Stimulated activated CD4-positive, alpha-beta T cell treated with anti-CD3 and anti-CD28 coated beads, Interleukin-4, amount 100 ng/mL, for 1 hour (primary cell): ENCODE measurements at regions not wholly inside any gene's neighbourhood (a gene's known extent, or its start where the extent isn't known, plus 50 kb on each side); places are given as distances from the start of the nearest gene placed in this dataset.

Experiments used
- DNase-seq: peaks from one replicate; pipeline ENCODE4 v3.0.0-alpha.2; 2020

DNA sequence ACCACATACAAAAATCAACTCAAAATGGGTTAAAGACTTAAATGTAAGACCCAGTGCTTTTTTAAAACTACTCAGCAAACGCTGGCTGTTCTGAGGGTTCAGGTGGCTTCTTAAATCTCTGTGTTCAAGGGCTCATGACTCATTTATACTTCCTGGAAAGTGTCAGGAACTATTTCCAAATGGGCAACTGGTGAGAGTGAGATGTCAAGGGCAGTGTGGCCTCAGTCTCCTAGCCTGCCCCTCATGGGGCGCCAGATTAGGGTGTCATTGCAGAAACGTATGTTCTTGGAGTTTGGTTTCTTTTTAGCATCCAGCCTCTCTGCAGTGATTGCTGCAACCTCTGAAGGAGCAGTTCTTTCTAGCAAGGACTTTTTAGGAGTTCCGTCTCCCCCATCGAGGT, 485.4 kb downstream of the TNS1 start:
- DNase-seq: no peak

DNA sequence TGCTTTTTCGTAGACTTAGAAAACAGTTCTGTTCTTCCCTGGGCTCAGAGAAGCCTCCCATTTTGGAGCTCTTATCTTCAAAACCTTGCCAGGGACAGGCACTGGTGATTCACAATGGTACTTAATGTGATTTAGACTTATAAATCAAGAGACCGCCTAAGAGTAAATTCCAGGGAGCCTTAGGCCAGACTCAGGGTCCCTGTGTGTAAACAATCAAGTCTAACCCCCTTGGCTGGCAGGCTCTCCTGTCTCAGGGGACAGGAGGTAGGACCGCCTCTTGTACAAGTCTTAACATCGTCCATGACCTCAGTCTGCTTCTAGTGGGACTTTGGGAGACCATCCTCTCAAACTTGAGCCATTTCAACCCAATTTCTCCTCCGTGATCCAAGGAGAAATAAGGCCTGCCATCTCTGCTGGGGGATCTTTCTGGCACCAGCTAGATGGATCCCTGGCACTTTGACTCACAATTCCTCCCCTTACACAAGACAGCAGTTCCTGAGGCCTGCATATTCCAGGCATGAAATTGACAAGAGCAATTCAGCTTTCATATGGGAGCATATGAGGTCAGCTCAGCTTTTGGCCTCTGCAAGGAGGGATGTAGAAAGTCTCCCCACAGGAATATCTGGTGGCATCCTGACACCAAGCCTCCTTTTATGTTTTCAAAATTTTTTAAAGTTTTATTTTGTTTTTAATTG, 487.0 kb downstream of the TNS1 start:
- no peak for DNase-seq

GRCh38 chr2:217513258-217513657, 489.5 kb downstream of the TNS1 start:
- DNase-seq: no peak

GRCh38 chr2:217512728-217513127, 490.1 kb downstream of the TNS1 start:
- DNase-seq: no peak

- DNase-seq: no peak
Observed at GRCh38 chr2:217512259-217512658, 490.5 kb downstream of the TNS1 start.

DNA sequence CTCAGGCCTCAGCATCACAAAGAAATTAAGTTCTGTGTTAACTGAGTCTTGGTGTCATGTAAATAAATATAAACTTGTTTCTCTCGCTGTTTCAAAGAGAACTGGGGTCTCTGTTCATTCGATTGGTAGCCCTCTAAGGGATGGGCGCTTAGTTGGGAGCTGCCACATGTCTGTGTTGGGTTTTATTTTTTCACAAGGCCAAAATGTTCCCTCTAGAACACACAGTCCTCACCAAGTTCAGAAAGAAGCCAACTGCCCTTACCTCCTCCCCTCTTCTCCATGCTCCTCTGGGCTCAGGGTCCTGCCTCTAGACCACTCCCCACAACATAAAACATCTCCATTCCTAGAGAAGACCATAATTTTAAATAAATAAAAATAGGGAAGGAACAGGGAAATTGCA, 490.9 kb downstream of the TNS1 start:
- DNase-seq: no peak

DNA sequence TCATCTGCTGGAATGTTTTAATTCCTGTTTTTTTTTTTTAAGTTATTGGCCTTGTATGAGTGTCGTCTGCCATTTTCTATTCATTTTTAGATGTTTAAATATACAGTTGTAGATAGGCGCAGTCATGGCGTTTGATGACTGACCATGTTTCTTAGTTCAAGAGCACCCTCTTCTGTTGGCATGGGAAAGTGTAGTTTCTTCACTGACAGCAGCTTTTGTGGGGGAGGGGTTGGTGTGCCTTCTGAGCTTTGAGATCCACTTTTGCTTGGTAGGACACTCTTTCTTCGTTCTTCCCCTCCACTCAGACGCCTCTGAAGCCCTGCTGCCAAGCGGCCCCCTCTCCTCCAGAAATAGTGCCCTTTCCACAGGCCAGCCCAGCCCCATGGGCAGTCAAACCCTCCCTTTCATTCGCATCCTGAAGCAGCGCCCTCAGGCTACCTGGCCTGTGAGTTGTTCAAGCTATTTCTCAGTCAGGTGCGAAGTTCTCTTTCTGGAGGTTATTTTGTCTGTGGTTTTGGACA, 492.0 kb downstream of the TNS1 start:
- peak; percentile 15 for DNase-seq

DNA sequence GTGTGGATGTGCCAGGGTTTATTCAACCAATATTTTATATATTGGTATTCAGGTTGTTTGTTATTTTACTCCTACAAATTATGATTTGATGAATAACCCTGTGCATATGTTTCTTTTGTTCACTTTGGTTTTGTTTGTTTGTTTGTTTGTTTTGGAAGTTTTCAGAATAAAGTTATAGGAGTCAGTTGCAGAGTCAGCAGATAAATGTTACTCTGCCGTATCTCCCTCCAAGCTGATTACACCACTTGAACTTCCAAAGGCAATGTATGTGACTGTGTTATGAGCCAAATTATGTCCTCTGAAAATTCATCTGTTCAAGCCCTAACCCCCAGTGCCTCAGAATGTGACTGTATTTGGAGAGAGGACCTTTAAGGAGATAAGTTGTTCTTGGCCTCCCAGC, 497.5 kb downstream of the TNS1 start:
- DNase-seq: no peak

- no peak for DNase-seq
Observed at GRCh38 chr2:217501887-217502286, 500.9 kb downstream of the TNS1 start.

DNA sequence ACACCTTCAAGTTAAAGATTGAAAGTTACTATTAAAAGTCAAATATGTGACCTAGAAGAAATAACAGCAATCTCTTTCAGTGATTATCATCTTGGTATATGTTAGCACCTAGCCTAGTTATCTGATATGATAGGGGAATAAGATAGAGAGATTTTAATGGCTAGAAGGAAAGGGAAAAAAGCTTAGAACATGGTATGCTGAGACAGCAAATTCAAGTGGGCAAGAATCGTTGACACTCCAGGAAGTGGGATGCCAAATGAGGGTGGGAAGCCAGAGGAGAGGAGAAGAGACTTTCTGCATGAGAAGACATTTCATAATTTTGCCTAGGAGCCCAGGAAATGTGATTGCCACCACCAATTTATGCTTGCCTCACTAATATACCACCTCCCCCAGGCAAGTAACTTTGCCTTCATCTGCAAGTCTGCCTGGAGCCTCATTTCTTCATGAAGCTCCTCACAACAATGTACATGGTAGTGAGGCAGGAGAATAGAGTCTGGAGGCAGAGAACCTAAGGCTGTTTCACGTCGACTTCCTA, 504.9 kb downstream of the TNS1 start:
- DNase-seq: no peak

- no peak for DNase-seq
Observed at GRCh38 chr2:217494557-217494956, 508.2 kb downstream of the TNS1 start.

- DNase-seq: no peak
Observed at GRCh38 chr2:217491271-217491670, 511.5 kb downstream of the TNS1 start.

DNA sequence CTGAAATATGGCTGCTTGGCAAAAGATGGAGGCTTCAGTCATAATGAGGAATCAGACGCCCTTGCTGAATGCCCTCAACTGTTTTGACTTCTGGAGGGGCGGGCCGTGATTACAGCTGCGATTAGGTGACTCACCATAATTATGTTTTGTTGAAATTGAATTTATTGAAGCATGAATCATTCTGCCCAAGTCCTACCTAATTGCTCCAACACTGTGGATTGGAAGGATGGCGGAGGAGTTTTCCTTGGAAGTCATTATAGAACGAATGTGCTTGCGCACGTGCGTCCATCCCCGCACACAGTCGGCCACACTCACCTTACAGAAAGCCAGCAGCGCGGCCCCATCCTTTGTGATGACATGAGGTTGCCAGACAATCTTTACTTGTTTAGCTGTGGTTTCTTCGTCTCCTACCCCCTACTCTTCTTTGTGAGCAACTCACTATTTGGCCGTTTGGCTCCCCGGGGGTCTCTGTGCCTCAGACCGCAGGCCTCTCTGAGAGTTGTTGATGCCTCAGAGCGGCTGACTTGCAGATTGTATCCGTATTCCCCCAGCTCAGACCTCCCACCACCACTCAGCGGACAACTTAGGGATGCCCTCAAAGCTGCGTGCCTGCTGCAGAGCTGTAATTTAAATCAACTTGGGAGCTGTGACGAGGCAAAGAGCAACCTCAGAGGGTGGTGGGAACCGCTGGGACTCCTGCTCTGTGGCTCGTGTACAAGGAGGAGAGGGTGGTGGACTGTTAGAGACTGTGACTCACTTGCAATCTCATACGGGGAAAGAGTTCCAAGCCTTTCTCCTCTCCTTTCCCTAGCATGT, 513.4 kb downstream of the TNS1 start:
- DNase-seq: no peak

DNA sequence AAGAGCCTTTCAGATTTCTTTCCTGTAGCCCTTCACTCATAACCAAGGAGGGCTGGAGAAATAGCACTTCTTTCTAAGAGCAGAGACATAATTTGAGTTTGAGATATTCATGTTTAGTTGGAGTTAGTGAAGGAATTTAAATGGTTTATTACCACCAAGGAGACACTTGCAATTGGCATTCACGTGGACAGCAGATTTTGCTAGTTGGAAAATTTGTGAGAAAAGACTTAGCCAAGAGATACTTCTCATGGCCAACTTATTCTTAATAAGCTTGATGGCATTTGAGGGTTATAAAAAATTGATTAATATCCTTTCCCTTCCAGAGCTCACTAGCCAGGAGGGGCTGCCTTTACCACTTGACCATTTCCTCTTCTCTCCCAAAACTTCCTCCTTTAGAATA, 518.7 kb downstream of the TNS1 start:
- DNase-seq: no peak

- no peak for DNase-seq
Observed at GRCh38 chr2:217482056-217482710, 520.6 kb downstream of the TNS1 start.

DNA sequence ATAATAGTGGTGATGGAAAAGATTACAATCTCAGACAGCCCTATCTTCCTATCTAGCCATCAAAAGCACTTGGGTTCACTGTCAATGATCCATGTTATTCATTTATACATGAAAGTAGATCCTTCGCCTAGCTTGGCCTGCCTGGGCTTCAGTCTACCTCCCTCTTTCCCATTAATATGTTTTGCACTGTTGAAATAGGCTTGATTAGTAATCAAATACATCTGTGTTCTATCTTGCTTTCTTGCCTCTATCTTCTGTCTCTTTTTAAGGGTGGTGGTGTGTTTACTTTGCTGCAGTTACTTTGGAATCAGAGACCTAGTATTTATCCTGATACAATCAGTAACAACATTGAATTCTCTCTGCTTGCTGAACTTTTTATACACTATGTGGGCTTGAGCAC, 521.2 kb downstream of the TNS1 start:
- DNase-seq: no peak

- DNase-seq: no peak
Observed at GRCh38 chr2:217479566-217479965, 523.2 kb downstream of the TNS1 start.

DNA sequence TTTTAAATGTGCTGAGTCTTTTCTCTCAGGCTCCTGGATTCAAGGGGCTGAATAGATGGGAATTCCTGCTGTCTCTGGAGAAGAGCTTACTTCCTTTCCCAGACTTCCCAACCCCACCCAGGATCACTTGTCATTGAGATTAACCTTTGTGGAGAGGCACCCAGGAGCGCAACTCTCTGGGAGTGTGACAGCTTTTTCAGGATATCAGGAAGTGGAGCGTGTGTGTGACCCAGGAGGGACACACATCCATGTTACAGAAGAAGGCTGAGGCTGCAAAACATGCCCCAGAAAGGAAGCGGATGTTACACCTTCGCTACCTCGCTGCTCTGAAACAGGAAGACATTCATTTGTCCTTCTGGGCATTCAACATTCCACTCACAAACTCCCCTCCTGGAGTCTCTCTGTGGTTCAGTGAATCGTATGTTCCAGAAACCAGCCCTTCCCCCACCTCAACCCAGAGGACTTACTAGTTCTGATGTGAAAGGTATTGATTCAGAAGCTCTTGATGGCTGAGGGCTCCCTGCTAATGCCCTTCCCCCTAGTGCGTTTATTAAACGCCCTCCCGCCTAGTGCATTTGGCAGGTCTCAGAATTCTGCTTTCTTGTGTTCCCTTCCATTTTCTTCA, 523.9 kb downstream of the TNS1 start:
- no peak for DNase-seq

DNA sequence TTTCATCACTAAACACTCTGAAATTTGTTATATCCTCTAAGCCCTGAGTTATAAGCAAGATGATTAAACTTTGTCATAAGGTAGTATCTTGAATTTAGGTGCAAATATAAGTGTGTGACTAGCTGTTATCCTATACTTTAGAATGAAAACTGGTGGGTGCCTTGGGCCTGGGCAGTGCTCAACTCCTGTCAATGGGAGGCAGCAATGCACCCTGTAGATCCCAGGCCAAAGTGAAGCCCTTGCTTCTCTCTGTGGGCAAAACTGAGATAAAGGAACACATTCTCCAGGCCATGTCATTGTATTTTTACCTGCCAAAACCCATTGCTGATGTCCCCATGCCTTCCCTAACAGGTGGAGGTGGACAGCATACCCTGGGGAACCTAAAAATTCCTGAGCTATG, 525.2 kb downstream of the TNS1 start:
- no peak for DNase-seq

- no peak for DNase-seq
Observed at GRCh38 chr2:217475791-217476190, 527.0 kb downstream of the TNS1 start.

GRCh38 chr2:217475101-217475500, 527.7 kb downstream of the TNS1 start:
- no peak for DNase-seq

GRCh38 chr2:217471319-217471718, 531.5 kb downstream of the TNS1 start:
- no peak for DNase-seq

GRCh38 chr2:217469203-217469810, 533.5 kb downstream of the TNS1 start:
- no peak for DNase-seq
